KBM-7 (cell line): ENCODE measurements at regions not wholly inside any gene's neighbourhood (a gene's known extent, or its start where the extent isn't known, plus 50 kb on each side); places are given as distances from the start of the nearest gene placed in this dataset.
"Not testable (repeated sequence)": the region's sequence is repeated elsewhere in the genome, so short reads cannot be mapped to it uniquely, and the experiment has no call there.

Experiments
- DNase-seq: peaks from one replicate; pipeline ENCODE4 v3.0.0-alpha.2; 2015
- in situ Hi-C: fragments of 300-500 bp; cut with MboI; formaldehyde crosslinking; loops from 2 replicates; pipeline ENCODE4 v1.14.3; 2020; ENCODE audit warnings: low sequenced_read_pairs, low pct_unique_long_range_greater_than_20kb, mixed read lengths

DNA sequence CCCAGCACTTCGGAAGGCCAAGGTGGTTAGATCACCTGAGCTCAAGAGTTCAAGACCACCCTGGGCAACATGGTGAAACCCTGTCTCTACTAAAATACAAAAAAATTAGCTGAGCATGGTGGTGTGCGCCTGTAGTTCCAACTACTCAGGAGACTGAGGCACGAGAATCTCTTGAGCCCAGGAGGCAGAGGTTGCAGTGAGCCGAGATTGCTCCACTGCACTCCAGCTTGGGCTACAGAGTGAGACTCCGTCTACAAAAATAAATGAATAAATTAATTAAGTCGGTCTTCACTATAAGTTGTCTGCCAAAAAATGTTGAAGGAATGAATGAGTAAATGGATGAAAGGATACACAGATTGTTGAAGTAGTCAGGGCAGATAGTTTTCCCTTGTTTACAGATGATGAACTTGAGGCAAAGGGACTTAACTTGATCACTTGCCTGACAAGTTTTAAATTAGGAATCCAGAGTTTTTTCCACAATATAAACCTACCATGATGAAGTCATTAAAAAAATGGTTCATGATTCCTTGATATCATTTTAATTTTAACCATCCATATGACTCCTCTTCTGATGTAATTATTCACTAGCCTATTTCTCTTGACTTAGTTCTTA lies 130.8 kb downstream of the TLR5 start:
- in situ Hi-C loops: no loop called here
- no peak for DNase-seq

DNA sequence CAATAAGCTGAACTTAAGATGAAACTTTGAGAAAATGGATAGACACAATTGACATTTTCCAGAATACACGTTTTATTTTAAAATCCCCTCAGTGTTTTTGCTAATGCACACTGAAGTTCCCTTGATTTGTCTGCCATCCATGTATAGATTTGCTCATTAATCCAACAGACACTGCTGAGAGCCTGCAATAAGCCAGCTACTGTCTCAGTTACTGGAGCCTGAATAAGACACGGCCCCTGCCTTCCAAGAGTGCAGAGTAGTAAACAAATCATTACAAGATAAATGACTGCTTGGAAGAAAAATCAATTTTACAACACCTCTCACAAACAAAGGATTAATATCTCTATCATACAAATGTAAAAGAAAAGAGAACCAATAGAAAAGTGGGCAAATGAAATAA lies 130.1 kb downstream of the TLR5 start:
- in situ Hi-C loops: no loop called here
- no peak for DNase-seq

DNA sequence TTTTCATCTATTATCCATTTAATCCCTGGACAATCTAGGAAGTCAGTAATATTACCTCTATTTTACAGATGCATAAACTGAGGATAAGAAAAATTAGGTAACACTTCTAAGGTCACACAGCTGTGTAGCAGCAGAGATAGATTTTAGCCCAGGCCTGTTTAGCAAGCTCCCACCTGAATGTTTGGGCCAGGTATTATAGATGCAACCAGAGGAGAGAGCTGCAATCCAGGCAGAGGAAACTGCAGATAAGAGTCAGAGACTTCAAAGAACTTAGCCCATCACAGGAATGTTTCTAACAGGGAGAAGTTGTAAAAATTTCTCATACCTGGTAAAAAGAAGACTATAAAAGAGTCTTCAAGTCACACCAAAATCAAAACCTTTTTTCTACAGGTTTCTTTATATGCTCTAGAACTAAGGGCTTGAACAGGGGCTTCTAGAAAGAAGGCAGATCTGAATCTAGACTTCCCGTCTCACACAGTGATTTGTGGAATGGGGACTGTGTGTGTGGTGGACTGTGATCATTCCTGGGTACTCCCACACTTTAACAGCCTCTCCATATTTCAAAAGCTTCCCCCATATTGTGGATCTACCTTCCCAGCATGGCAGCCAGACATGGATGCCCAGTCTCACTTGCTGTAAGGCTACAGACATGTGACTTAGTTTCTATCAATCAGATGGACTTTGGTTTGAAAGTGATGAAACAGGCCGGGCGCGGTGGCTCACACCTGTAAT lies 128.7 kb downstream of the TLR5 start:
- in situ Hi-C loops: no loop called here

DNA sequence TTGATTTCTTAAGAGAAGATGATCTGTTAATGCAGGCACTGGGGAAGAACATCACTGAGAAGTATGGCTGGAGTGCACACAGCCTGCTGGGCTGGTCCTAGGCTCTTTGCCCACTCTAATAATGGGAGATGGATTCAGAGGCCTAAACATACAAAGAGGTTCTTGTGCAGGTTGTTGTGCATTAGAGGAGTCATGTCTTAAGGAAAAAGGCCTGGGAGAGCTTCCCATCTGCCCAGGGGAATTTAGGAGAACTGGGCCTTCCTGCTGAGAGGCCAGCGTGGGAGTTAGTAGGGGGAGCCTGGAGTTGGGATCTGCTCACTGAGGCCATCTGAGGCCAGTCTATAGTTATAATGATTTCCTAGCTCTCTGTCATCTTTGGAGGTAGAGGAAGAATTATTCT lies 126.7 kb downstream of the TLR5 start:
- in situ Hi-C loops: no loop called here
- DNase-seq: no peak

More for the DNA sequence above, 128.7 kb downstream of the TLR5 start:
- DNase-seq: no peak

DNA sequence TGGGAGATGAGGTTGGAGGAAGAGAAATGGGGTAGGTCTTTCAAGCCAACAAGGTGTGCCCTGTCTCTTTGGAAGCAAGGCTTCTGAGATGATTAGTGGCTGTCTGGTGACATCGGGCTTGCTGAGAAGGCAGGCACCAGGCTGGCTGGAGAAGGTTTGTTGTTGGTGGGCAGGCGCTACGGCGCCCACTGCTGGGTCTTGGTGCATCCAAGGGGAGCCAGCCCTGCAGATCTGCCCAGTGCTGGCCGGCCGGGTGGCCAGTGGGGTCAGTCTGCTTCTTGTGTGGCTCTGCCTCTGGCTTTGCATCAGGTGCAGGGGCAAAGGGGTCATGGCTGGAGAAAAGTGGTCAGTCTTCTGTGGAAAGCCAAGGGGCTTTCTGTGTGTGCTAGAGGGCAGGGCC lies 126.2 kb downstream of the TLR5 start:
- in situ Hi-C loops: no loop called here
- DNase-seq: no peak

DNA sequence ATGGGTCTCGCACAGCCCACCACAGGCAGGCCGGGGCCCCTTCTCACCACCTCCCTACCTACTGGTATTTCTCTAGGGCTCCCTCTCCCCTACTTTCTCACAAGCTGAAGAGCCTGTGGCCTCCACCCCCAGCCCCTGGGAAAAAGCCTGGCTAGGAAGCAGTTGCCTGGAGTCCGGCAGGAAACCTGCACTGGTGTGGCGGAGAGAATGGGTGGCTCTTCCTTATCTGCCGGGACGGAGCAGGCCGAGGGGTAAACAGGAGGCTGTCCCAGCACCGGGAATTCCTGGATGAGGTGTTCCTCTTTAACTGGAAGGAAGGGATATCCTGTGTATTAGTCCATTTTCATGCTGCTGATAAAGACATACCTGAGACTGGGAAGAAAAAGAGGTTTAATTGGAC lies 125.8 kb downstream of the TLR5 start:
- in situ Hi-C loops: no loop called here
- DNase-seq: no peak

DNA sequence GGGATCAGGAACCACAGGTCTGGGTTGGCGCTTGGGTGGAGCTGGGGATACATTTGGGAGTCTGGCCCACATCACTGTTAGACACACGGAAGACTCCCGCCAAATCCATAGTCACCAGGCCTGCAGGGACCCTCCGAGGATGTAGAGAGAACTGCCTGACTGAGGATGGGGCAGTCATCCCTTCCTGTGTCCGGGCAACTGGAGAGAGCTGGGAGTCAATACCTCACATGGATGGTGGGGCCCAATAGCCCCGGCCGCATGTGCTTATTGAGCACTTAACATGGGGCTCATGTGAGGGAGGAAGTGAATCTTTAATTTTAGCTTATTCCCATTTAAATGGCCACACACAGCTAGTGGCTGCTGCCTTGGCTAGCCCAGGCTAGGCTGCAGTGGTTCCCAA lies 124.5 kb downstream of the TLR5 start:
- no peak for DNase-seq
- in situ Hi-C loops: no loop called here

DNA sequence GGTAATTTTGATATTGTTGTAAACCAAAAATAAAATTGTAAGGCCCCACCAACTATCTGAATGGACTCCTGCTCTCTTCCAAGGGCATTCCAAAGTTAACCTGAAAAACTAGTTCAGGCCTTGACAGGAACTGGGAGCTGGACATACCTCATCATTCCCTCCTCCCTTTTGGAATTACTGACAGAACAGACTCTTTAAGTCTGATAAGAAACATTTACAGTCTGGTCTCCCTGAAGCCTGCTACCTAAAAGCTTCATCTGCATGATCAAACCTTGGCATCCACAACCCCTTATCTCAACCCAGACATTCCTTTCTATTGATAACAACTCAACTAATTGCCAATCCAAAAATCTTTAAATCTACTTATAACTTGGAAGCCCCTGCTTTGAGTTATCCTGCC lies 123.8 kb downstream of the TLR5 start:
- DNase-seq: no peak
- in situ Hi-C loops: no loop called here

DNA sequence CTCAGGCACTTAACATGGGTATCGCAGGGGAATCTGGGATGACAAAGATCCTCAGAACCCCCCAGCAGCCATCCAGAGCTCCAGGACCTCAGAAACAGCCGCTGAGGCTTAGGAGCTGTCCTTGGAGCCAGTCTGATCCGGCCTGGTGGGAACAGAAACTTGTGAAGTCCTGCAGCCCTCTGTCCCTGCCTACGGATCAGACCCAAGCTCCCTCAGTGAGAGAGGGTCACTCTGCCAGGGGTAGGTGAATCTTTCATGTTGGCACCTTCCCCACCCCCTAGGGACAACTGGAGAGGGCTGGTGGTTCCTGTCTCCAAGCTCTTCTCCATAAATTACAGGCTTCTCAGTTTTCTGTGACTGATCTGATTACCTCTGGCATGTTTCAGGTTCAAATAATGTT lies 122.3 kb downstream of the TLR5 start:
- in situ Hi-C loops: no loop called here
- DNase-seq: no peak

DNA sequence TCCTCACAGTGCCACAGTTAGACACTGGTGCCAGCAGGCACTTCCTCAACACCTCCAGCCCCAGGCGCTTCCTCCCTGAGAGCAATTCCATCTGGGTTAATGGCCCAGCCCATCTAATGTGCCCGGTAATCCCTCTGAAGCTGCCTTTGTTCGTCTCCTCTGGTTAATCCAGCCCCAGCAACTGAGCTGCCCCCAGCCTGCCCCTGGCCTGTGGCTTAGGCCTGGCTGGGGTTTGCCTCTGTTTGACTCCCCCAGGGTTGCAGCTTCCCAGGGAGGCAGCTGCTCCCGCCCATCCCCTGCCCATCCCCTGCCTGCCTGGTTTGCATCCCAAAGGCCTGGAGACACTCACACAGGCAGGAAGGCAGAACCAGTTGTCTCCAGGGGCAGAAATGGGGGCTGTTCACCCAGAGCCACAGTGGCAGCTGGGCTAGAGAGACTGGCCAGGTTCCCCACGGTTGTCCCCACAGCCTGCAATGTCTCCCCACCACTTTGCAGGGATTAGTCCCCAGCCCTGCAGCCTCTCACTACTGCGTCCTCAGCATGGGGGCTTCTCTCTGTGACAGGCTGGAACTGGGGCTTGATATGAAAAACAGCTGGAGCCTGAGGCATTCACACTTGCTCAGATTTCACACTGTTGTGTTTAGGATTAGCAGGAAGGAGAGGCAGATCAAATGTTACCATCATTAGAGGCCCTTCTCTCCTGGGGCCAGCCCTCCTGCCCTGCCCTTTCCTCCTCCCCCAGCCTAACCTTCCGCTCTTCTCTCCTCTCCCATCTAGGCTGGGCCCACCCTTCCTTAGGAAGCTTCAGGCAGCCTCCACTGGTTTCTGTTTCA lies 120.2 kb downstream of the TLR5 start:
- DNase-seq: no peak
- in situ Hi-C loops: no loop called here

DNA sequence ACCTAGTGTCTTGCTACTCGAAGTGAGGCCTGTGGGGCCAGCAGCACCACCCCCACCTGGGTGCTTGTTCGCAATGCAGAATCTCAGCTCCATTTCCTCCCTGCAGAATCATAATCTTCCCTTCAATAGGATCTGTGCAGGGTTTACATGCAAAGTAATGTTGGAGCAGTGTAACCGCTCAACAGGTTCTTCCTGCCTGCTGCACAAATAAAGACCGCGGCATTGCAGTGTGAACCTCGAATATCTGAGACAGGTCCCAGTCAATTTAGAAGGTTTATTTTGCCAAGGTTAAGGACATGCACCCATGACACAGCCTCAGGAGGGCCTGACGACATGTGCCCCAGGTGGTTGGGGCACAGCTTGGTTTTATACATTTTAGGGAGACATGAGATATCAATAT lies 119.2 kb downstream of the TLR5 start:
- in situ Hi-C loops: no loop called here
- no peak for DNase-seq

DNA sequence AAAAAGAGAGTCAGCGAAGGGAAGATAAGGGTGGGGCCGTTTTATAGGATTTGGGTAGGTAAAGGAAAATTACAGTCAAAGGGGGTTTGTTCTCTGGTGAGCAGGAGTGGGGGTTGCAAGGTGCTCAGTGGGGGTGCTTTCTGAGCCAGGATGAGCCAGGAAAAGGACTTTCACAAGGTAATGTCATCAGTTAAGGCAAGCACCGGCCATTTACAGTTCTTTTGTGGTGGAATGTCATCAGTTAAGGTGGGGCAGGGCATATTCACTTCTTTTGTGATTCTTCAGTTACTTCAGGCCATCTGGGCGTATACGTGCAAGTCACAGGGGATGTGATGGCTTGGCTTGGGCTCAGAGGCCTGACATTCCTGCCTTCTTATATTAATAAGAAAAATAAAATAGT lies 118.6 kb downstream of the TLR5 start:
- DNase-seq, in situ Hi-C loops: not testable (repeated sequence)

DNA sequence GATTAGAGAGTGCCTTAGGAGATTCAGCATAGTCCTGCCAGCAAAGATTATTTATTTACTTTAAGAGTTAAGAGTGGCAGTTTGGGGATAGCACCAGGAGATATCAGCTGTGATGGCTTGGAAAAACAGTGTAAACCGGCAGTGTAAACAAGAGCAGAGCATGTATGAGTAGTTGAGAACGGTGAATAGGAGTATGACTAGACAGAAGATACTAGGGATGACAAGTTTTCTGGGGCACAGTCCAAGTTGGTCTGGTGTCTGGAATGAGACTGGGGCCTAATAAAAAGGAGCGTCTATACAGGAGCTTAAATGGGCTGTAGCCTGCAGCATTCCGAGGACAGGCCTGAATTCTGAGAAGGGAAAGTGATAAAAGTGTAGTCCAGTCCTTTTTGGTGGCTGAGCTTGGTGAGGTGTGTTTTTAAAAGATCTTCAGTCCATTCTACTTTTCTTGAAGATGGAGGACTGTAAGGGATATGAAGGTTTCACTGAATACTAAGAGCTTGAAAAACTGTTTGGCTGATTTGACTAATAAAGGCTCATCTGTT lies 117.8 kb downstream of the TLR5 start:
- in situ Hi-C loops, DNase-seq: not testable (repeated sequence)

DNA sequence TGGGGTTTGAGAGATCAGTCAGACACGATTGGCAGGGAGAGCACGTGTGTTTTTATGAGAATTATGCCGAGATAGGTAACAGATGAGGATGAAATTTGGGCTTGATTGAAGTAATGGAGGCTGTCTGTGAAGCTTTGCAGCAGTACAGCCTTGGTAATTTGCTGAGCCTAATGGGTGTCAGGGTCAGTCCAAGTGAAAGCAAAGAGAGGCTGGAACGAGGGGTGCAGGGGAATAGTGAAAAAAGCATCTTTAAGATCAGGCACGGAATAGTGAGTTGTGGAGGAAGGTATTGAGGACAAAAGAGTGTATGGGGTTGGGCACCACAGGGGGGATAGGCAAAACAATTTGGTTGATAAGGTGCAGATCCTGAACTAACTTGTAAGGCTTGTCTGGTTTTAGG lies 116.4 kb downstream of the TLR5 start:
- in situ Hi-C loops, DNase-seq: not testable (repeated sequence)

DNA sequence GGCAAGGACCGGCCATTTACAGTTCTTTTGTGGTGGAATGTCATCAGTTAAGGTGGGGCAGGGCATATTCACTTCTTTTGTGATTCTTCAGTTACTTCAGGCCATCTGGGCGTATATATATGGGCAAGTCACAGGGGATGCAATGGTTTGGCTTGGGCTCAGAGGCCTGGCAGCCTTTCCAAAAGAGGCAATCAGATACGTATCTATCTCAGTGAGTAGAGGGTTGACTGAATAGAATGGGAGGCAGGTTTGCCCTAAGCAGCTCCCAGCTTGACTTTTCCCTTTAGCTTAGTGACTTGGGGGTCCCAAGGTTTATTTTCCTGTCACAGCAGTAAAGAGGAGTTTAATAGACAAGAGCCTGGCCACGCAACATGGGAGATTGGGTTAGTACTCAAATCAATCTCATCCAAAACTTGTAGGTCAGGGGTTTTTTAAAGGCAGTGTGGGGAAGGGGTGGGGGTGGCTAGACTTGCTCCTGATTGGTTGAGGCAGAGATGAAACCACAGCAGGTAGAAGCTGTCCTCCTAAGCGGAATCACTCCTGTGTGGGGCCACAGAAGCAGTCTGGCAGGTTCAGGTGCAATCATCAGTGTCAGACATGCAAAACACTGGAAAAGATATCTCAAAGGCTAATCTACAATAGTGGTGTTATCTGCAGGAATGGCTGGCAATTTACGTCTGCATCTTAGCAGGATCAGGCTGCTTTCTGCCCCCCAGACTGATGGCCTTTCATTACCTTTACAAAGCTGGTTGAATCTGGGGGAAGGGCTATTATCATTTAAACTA lies 112.9 kb downstream of the TLR5 start:
- in situ Hi-C loops: no loop called here
- no peak for DNase-seq

DNA sequence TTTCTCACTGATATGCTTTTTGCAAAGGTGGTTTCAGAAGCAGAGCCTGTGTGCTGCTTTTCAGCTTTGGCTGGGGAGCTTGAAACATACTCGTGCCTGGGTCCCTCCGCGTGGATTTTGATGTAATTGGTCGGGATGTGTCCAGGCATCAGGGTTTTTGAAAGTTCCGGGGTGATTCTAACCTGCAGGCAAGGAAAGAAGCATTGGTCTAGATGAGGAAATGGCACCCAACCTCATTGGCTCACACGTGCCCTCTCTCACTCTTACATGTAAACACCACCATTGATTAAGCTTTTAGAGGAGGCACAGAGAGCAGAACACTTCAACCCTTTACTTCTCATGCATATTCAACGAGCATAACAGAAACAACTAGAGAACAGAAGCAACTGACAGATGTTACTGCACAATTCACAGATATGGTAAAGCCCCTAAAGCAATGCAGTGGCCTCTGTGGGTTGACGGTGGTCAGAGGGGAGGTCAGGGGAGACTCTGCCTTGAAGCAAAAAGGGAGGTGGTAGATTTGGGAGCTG lies 112.1 kb downstream of the TLR5 start:
- no peak for DNase-seq
- in situ Hi-C loops: no loop called here

DNA sequence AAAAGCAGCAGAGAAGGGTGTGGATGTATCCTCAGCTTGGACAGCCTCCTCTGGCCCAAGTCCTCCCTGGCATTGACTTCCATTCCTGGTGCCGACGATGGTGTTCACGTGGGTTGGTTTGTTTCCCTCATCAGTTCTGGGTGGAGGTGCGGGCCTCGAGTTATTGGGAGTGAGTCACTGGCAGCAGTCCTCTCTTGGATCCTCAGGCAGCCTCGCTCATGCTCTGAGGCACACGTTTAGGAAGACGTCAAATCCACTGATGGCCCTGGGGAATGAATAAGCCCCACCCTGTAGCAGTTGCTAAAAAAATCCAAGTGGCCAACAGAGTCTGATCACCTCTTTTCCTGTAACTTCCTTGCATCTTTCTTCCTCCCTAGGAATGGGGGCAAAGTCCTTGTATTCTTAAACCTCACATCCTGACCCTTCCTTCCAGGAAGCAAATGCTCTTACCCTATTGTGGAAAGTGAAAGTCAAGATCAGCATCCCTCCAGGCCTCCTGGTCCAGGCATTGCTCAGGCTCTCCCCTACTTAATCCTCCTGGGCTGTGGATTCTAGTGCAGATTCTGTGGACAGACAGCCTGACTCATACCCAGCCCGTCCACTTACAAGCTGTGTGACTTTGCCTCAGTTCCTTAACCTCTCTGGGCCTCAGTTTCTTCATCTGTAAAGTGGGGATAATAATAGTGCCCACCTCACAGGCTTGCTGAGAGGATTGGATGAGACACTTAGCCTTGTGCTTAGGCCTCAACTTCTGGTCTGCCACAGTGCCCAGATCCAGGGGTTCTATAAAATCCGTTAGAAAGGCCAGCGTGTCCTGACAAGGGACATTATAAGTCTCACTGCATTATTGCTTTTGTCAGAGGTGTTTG lies 111.1 kb downstream of the TLR5 start:
- in situ Hi-C loops: no loop called here
- no peak for DNase-seq

DNA sequence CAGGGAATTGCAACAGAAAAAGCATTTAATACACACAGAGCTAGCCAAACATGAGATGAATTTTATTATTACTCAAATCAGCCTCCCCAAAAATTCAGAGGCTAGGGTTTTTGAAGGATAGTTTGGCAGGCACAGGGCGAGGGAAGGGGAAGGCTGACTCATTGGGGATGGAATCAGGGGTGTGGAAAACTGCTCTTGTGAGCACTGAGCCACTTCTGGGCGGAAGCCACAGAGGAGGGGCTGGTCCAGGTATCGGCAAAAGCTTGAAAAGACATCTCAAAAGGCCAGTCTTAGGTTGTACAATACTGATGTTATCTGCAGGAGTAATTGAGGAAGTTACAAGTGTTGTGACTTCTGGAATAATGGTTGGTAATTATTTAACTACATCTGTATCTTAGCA lies 109.4 kb downstream of the TLR5 start:
- in situ Hi-C loops: no loop called here
- no peak for DNase-seq
